UCSD-AML1 (cell line): ENCODE measurements at regions not wholly inside any gene's neighbourhood (a gene's known extent, or its start where the extent isn't known, plus 50 kb on each side); places are given as distances from the start of the nearest gene placed in this dataset.
"Not testable (repeated sequence)": the region's sequence is repeated elsewhere in the genome, so short reads cannot be mapped to it uniquely, and the experiment has no call there.

Source experiments
- DNase-seq: peaks from one replicate; lab custom pipeline; 2025; ENCODE audit not compliant: unreplicated experiment; lab: John Stamatoyannopoulos, UW

DNA sequence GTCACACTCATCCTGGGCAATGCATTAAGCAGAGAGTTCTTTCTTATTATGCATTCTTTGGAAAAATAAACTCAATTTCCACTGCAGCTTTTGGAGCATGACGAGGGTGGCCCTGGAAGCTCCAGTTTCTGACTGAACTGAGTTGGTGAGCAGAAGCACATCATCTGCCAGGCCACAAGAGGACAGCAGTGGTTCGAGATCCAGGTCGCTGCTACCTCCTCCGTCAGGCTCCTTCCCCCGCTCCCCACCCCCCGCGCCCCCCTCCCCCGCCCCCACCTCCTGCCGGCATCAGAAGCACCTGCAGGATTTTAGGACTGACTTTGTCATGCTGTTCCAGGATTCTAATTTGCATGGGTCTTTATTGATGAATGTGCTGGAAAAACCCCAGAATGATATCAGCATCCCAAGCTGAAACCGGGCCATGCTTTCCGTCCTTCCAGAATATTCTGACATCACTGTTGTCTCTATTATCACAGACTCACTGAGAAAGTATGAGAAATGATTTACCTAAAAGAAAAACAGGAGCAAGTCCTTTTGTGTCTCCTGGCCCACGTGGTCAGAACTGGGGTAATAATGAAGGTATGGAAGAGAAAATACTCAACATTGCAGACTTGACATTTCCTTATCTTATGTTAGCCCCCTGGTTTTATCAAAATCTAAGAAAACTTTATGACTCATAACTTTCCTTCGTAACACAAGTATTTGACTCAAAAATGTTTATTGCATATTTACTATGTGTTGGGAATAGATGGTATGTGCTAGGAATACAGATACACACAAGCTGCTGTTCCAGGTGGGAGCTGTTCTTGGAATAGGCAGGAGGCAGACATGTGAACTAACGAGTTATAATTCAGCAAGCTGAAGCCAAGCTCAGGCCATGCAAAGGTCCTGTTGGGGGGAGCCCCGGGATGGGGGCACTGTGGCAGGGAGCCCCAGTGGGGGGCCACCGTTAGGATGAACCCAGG, 220.2 kb upstream of the EXOC2 start:
- DNase-seq = no peak

DNA sequence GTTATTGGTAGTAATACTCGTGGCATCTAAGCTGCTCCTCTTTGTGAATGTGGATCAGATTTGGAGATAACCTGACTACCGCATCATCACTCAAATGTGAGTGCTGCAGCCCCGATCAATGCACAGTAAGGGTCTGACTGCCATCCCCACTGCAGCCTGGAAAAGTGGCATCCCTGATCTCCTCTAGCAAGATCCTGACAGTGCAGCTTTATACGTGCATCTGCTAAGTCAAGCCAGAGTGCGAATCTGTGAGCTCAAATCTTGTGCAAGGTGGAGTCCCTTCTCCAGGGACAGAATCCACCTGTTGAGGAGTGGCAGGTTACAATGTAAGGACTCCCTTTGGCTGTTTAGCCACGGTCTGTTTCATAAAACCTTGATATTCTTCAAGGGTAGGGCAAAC, 215.0 kb upstream of the EXOC2 start:
- DNase-seq = no peak

DNA sequence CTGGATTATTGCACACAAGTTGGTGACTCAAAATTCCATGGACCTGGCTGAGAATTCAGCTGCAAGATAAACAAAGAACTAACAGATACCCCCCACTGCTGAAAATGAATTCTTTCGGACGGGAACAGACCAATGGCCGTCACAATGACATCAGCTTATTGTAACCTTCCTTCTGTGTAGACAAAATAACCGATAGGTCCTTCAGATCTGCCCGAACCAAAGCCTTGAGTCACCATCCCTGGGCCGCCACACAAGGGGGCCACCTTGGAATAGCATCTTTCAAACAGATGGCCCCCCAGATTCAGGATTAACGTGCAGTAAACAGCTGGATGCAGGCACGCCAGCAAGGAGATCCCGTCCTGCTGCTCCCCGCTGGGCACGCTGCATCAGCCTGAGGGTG, 214.0 kb upstream of the EXOC2 start:
- no peak for DNase-seq

- no peak for DNase-seq
Observed at GRCh38 chr6:905556-905955, 212.6 kb upstream of the EXOC2 start.

GRCh38 chr6:904994-905393, 212.1 kb upstream of the EXOC2 start:
- no peak for DNase-seq

GRCh38 chr6:903761-904160, 210.8 kb upstream of the EXOC2 start:
- DNase-seq = no peak

DNA sequence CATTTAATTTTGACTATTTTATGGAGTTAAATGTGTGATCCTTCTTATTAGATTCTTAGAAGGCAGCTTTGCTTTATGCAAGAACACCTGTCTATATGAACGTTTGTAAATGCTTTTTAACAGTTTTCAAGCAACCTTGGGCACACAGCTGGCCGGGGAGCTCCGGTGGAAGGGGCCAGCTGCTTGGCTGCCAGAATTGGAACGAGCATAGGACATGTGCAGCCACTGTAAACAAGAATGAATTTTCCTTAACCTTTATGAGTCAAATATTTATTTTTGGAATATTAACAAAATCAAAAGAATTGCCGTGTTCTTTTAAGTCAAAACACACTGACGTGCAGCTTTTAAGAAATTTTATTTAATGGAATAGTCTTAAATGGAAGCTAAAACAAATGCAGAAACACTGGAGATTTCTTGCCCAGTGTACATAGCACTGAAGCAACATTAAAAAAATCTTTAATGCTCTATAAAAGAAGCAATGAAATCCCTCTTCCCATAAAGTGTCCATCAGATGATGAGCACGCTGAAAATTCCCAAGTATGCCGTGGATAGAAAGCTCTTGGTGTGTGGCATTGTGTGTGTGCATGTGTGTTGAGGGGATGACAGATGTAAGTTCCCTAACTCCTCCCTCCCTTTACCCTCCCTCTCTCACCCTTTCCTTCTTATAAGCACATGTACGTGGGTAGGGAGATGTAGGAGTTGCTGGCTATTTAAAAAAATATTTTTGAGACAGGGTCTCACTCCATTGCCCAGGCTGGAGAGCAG, 208.9 kb upstream of the EXOC2 start:
- no peak for DNase-seq

DNA sequence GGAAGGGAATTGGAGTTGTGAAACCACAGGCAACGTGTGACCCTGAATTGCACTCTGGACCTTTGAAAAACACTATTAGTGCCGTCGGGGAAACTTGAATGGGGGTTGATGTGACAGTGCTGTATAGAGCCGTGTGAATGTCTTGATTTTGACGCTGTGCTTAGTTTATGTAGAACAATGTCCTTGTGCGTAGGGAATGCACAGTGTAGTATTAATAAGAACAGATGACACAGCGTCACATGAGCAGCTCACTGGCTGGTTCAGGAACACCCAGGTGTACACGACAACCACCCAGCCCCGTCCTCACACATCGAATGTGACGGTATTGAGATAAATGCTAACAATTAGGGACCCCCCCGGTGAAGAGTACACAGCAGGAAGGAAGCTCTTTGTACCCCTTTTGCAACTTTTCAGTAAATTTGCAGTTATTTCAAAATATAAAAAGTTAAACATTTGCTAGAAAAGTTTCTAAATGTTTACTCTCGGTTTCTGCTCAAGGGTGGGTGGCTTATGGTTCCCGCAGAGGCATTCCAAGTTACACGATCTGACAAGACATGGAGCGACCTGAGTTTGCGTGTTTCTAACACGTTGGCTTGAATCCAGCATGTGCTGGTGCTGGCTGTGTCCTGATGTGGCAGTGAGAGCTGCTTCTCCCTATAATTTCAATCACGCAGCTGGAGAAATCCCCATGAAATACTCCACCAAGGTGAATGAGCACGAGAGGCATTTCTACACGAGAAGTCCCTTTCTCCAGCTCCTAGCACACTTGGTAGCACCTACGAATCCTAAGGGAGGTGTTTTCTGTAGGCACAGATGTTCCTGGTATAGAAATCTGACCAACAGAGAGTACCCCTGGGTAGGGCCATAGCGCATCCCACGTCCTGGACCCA, 208.0 kb upstream of the EXOC2 start:
- DNase-seq = no peak

- no peak for DNase-seq
Observed at GRCh38 chr6:897528-898207, 204.7 kb upstream of the EXOC2 start.

DNA sequence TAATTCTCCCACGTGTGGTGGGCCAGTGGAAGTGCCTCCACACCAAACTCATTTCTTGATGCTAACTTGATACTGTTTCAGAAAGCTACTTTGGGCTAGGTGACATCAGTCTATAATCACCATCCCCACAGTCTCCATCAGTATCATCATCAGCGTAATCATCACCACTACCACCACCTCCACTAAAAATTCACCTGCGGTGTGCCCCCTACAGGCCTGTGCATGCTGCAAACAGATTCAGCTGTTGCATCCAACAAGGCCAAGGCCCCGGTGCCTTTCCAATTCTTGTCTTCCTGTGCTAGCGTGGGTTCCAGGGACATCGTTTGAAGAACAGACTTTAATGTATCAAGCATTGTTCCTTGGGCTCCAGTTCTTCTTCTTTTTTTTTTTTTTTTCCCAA, 201.3 kb upstream of the EXOC2 start:
- DNase-seq = no peak

GRCh38 chr6:890995-891394, 198.1 kb upstream of the EXOC2 start:
- DNase-seq = no peak

- no peak for DNase-seq
Observed at GRCh38 chr6:890201-890600, 197.3 kb upstream of the EXOC2 start.

- no peak for DNase-seq
Observed at GRCh38 chr6:887583-888235, 194.8 kb upstream of the EXOC2 start.

DNA sequence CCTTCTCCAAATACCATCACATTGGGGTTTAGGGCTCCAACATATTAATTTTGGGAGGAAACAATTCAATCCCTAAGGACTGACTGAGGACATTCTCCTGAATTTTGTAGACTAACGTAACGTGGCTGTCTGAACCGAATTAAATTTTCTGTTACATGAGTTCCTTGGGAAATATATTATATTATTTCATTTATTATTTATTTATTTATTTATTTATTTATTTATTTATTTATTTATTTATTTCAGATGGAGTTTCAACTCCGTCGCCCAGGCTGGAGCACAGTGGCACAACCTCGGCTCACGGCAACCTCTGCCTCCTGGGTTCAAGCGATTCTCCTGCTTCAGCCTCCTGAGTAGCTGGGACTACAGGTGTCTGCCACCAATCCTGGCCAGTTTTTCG, 193.2 kb upstream of the EXOC2 start:
- DNase-seq = not testable (repeated sequence)

GRCh38 chr6:885051-885590, 192.2 kb upstream of the EXOC2 start:
- no peak for DNase-seq

DNA sequence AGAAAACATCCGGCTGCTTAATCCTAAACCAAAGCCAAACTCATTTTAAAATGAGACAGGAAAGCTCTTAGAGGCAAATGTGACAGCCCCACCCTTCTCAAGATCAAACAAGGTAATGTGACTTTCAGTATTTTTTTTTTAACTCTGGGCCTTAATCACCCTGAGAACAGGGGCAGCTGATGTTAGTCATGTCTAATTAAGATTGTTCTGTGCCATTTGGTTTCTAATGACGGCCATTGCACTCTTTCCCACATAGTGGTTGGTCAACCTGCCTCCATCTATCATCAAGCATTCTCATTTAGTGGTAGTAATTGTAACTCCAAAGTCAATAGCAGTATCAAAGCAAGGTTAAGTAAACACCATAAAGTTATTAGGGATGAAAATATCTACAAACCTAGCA, 191.6 kb upstream of the EXOC2 start:
- DNase-seq = no peak

DNA sequence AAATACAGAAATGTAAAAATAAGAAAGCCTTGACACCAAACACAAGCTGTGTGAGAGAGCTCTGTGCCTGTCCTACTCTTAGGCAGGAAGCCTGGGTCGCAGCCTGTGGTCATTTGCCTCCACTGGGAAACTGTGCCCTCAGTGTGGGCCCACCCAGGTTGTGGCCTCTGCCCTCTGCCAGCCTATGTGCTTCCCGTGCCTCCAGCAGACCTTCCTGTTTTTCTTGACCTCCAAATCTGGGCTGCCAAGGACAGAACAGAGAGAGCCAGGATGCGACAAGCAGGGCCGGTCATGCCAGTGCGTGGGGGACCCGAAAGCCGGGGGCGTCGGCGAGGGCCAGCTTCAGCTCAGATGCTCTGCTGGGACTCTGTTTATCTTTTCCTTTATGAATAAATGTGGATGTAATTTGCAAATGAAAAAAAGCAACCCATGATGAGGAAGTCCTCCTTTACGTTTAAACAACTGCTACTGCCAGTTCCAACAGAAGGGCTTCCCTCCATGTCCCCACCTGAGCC, 189.2 kb upstream of the EXOC2 start:
- no peak for DNase-seq

- no peak for DNase-seq
Observed at GRCh38 chr6:878179-878578, 185.2 kb upstream of the EXOC2 start.

DNA sequence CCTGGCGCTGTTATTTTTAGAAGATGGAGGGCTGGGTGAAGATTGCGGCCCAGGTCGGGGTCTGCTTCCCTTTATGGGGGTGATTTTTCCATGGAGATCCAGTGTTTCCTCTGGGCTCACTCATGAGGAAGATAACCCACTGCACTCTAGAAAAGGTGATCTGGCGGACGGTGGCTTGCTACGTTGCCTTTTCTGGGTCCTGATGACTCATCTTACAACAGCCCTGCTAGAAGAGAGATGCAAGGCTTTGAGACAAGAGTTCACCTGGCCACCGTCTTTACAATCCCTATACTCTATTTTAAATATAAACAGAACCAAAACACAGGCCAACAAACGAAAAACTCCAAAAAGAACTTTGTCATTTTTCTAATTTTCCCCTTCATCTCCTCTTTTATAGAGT, 182.1 kb upstream of the EXOC2 start:
- no peak for DNase-seq
